RPMI7951 (cell line): ENCODE measurements at regions not wholly inside any gene's neighbourhood (a gene's known extent, or its start where the extent isn't known, plus 50 kb on each side); places are given as distances from the start of the nearest gene placed in this dataset.

Experiments used
- DNase-seq: peaks from one replicate; pipeline ENCODE4 v3.0.0-alpha.2; 2012; ENCODE audit warnings: low read depth

GRCh38 chr10:43746906-43747305 lies 98.2 kb upstream of the ZNF32 start:
- DNase-seq, result no peak

DNA sequence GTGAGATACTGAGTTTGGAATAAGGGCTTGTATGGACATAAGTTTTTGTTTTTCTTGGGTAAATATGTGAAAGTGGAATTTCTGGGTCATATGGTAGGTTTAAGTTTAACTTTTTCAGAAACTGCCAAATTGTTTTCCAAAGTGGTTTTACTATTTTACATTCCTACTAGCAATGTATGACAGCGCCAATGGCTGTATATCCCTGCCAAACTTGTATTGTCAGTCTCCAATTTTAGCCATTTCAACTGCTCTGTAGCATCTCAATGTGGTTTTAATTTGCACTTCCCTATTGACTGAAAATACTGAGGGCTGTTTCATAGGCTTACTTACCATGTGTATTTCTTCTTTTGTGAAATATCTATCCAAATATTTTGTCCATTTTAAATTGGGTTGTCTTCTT lies 90.5 kb upstream of the ZNF32 start:
- no peak for DNase-seq

- DNase-seq, result no peak
Observed at GRCh38 chr10:43737003-43737402, 88.3 kb upstream of the ZNF32 start.

DNA sequence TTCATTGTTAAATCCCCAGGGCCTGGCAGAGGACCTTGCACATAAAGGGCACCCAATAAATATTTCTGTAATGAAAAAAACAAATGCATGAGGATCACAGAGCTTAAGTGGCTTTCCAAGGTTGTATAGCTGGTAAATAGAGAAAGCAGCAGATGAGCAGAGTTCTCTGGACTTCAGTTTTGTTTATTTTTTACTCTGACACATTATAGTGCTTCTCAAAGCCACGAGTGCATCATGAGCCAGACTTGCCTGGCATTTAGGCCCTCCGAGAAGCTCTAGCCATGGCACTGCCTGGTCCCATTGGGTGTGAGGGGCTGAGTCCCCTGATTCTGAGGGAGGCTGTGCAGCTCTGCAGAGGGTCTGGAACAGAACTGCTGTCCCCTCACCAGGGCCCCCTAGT lies 87.2 kb upstream of the ZNF32 start:
- DNase-seq, result no peak

- no peak for DNase-seq
Observed at GRCh38 chr10:43734716-43735115, 86.0 kb upstream of the ZNF32 start.

GRCh38 chr10:43731486-43731885 lies 82.8 kb upstream of the ZNF32 start:
- no peak for DNase-seq

DNA sequence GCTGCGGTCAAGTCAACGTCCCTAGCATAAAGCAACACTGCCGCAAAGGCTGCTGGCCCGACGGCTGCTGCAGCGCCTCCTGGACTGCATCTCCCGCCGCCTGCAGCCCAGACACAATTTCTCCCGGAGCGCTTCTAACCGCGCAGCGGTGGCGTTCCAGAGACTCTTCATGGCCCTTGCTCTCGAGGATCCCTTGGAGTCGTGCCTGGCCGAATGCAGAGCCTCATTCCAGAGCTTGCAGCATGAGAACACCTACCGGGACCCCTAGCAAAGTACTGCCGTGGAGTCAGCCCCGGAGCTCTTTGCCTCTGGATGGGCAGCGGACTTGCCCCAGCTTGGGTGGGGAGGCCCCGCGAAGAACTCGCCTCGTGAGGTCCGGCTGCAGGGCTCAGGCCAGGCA lies 79.7 kb upstream of the ZNF32 start:
- DNase-seq, result peak; percentile 25

DNA sequence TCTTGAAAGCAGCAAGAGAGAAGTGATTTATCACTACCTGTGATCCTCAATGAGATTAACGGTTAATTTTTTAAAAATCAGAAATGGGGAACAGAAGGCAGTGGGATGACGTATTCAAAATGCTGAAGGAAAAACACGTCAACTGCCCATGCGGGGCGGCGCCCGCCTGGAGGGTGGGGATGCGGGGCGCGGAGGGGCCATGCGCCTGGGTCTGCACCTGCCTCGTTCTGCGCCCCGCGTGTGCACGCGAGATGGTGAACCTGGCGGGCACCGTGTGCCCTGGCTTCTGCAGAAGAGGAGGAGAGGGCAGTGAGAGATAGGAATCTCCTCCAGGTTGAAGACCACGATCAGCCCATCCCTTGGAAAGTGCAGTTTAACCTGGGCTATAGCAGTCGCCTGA lies 79.3 kb upstream of the ZNF32 start:
- no peak for DNase-seq

DNA sequence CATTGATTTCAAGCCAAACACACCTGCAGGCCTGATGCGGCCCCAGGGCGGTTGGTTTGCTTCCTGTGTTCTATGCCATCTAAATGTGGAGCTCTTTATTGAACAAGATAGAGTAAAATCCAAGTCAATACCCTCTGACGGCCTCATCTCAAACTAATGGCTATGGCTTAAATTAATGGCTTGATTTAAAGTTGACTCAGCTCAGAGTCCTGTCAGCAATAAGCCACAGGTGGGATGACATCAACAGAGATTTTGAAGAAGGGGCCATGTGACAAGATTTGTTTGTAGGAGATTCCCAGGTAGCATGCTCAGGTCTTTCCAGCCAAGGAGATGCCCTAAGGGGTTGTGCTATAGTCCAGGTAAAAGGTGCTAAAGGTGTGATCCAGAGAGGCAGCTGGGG lies 66.7 kb upstream of the ZNF32 start:
- no peak for DNase-seq

GRCh38 chr10:43712821-43713584 lies 64.3 kb upstream of the ZNF32 start:
- no peak for DNase-seq

- no peak for DNase-seq
Observed at GRCh38 chr10:43710772-43711471, 62.2 kb upstream of the ZNF32 start.

DNA sequence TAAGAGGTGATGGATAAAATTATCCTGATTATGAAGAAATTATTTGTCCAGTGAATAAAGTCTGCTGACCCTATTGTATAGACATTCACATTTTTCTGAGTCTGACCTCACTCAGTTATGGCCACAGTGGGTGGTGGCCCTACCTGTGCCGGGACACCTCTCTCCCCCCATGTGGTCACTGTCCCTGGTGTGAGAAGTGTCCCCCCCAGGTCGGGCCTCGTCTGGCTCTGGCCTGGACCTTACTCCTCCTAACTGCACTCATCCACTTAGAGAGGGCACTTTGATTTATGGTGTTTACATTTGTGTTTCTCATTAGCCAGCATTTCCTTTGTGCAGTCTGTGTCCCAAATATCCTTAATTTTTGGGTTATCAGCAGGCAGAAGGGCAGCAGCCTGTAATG lies 59.6 kb upstream of the ZNF32 start:
- no peak for DNase-seq

GRCh38 chr10:43707770-43708169 lies 59.1 kb upstream of the ZNF32 start:
- peak; percentile 30 for DNase-seq

GRCh38 chr10:43706166-43706565 lies 57.5 kb upstream of the ZNF32 start:
- DNase-seq, result no peak

GRCh38 chr10:43703286-43703685 lies 54.6 kb upstream of the ZNF32 start:
- no peak for DNase-seq

DNA sequence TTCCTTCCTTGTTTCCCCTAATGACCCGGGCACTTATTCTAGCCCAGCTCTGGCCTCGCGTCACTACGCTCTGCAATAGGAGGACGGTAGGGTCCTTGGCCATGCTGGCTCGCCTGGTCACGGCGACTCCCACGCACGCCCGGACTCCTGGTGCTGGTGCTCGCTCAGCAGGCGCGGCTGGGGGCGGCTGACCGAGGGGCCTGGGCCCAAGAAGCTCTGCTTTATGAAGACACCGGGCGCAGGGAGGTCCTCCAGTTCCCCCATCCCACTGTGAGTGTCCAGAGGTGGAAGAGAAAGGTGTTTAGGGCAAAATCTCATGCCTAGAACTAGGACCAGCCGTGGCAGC lies 54.2 kb upstream of the ZNF32 start:
- DNase-seq, result no peak

GRCh38 chr10:43702213-43702935 lies 53.7 kb upstream of the ZNF32 start:
- DNase-seq, result no peak

DNA sequence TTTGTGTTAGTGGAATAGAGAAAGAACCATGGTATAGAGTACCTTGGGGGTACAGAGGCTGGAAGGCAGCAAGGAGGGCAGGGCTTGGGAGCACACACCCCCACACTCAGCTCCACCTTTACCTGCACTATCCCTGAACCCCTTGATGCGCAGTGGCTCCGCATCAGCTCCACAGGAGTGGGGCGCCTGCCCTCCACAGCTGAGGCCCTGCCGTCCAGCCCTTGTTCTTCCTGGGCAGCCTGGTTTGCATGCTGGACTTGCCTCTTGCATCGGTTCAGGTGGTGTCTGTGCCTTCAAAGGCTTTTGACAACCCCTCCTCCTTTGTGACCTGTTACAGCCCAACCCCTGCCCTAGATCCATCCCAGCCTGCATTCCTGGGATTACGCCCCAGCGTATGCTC lies 52.6 kb upstream of the ZNF32 start:
- no peak for DNase-seq

- no peak for DNase-seq
Observed at GRCh38 chr10:43700306-43700705, 51.6 kb upstream of the ZNF32 start.

DNA sequence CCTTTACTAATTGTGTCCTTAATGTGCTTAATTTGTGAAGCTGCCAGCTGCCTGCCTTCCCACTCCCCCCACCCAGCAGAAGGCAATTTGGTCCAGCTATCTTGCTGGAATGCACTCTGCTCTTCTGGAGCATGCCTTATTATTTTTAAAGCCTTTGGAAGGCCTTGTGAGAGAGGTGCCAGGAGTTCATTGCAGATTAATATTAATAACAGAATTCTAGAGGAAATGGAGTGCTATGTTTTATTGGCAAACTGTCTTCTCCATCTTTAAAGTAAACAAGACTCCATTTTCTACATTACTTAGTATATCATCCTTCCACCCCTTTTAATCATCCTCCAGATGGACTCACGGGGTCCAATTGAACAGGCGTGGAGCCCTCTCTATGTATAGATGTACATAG lies 50.8 kb upstream of the ZNF32 start:
- no peak for DNase-seq
